ENCODE measurements at regions not wholly inside any gene's neighbourhood (a gene's known extent, or its start where the extent isn't known, plus 50 kb on each side); places are given as distances from the start of the nearest gene placed in this dataset.

GRCh38 chrX:125382148-125382628 lies 62.5 kb downstream of the TEX13C start:
- H3K36me3 ChIP-seq (ENCODE audit: control insufficient read depth, insufficient read depth, low read length) = no peaks in the 10 kb centered on the region
- WGBS (ENCODE audit: insufficient coverage, low coverage, missing lambda C conversion rate) = 52% methylated on average over 4 of the region's 4 CpGs
- no peaks in the 10 kb centered on the region for H3K27me3 ChIP-seq (ENCODE audit: control insufficient read depth in 2 of 2, insufficient read depth in 2 of 2, low read length in 2 of 2)
- in situ Hi-C loops (cut with MboI) = no loop called here
- H4K20me1 ChIP-seq (replicated peaks; ENCODE audit: control insufficient read depth, insufficient read depth, low read length) = no peaks in the 10 kb centered on the region
- no peak overlapping the region for H3K4me2 ChIP-seq (ENCODE audit: insufficient read depth, low read length)
- FAIRE-seq = no peak
- BruUV-seq (replicated peaks) = no TSS peak
- H3K4me3 ChIP-seq = no peak overlapping the region
- H3K79me2 ChIP-seq (ENCODE audit: control insufficient read depth, insufficient read depth, low read length) = no peaks in the 10 kb centered on the region
- no peak overlapping the region for H3K27ac ChIP-seq (ENCODE audit: extremely low read depth, low read depth, low read length)
- ChIA-PET CTCF (ENCODE audit: low intra/inter-chr PET ratio) (no interaction called here), POLR2A (no interaction called here)
- DNase-seq (ENCODE audit: extremely low read depth in 1 of 4, low spot score in 3 of 4) = no peak
- H3K9ac ChIP-seq (ENCODE audit: insufficient read depth in 1 of 2, low read depth in 2 of 2, low read length in 2 of 2) = no peak overlapping the region
- TF ChIP-seq ATF3 (IDR thresholded peaks at IDR 0.05) = no peak
- TF ChIP-seq ATF3 (CRISPR knock-in tag; conservative IDR thresholded peaks at IDR 0.05) = no peak
- TF ChIP-seq, protein P1, sequence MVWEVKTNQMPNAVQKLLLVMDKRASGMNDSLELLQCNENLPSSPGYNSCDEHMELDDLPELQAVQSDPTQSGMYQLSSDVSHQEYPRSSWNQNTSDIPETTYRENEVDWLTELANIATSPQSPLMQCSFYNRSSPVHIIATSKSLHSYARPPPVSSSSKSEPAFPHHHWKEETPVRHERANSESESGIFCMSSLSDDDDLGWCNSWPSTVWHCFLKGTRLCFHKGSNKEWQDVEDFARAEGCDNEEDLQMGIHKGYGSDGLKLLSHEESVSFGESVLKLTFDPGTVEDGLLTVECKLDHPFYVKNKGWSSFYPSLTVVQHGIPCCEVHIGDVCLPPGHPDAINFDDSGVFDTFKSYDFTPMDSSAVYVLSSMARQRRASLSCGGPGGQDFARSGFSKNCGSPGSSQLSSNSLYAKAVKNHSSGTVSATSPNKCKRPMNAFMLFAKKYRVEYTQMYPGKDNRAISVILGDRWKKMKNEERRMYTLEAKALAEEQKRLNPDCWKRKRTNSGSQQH (CRISPR knock-in tag; IDR thresholded peaks at IDR 0.05) = no peak
- TF ChIP-seq STAG1 (CRISPR knock-in tag; IDR thresholded peaks at IDR 0.05; ENCODE audit: borderline replicate concordance) = no peak
- TF ChIP-seq DEAF1 (CRISPR knock-in tag; IDR thresholded peaks at IDR 0.05) = no peak
- TF ChIP-seq KDM2B (CRISPR knock-in tag; IDR thresholded peaks at IDR 0.05) = no peak
- no peak for TF ChIP-seq TBP (optimal IDR thresholded peaks at IDR 0.05; ENCODE audit: low read depth, low read length)
- no peak for TF ChIP-seq MYNN (IDR thresholded peaks at IDR 0.05)
- no peak for TF ChIP-seq MYNN (CRISPR knock-in tag; IDR thresholded peaks at IDR 0.05)
- TF ChIP-seq NUFIP1 (IDR thresholded peaks at IDR 0.05; ENCODE audit: partially characterized antibody) = no peak
- no peak for TF ChIP-seq KDM5B (IDR thresholded peaks at IDR 0.05; ENCODE audit: insufficient replicate concordance, low read depth, low read length)
- no peak for TF ChIP-seq ZNF77 (CRISPR knock-in tag; IDR thresholded peaks at IDR 0.05)
- TF ChIP-seq SMAD3 (CRISPR knock-in tag; conservative IDR thresholded peaks at IDR 0.05) = no peak
- TF ChIP-seq SPI1 (IDR thresholded peaks at IDR 0.05; ENCODE audit: borderline replicate concordance, low read depth, low read length) = no peak
- ATAC-seq = no peak
- H2AFZ ChIP-seq (ENCODE audit: low read depth, low read length) = no peak overlapping the region
- intact Hi-C loops (cut with micrococcal nuclease) = no loop called here
- H3K9me3 ChIP-seq (replicated peaks; ENCODE audit: control insufficient read depth, insufficient read depth, low read depth, low read length) = no peaks in the 10 kb centered on the region
- H3K4me1 ChIP-seq (replicated peaks in 1 of 2; ENCODE audit: control insufficient read depth in 2 of 2, insufficient read depth in 2 of 2, low read length in 2 of 2) = no peaks in the 10 kb centered on the region
- no peaks in the 10 kb centered on the region for H3K9me1 ChIP-seq (ENCODE audit: control insufficient read depth, insufficient read depth, low read length)
